ENCODE measurements at regions not wholly inside any gene's neighbourhood (a gene's known extent, or its start where the extent isn't known, plus 50 kb on each side); places are given as distances from the start of the nearest gene placed in this dataset.

DNA sequence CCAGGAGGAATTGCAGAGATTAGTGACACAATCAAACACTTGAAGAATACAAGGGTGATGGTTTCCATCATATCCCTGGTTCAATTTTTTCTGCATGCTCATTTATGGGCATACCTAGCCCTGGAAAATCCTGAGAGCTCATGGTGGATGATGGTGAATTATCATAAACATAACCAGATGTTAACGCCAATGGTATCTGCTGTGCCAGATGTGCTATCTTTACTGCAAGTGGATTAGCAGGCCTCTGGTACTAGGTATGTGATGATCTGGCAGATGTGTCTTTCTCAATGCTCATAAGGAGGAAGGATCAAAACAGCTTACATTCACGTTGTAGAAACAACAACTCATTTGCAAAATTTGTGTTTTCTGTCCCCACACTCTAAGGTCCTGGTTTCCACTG is 150.5 kb downstream of the FZD1 start:
- no peak overlapping the region for H3K27ac ChIP-seq (ENCODE audit: extremely low read depth, low read depth, low read length)
- CTCF ChIA-PET, result interaction anchor here (0.6 to 1.1 kb wide), 2 partner anchors 127 to 284 kb away, joined by 3 read pairs; no protein-coding TSS in a partner anchor
- no peaks in the 10 kb centered on the region for H3K4me1 ChIP-seq (ENCODE audit: control insufficient read depth, insufficient read depth, low read length)
- no peak overlapping the region for H3K4me3 ChIP-seq (ENCODE audit: low read depth, low read length)
- POLR2A ChIA-PET, result no interaction called here
- no peaks in the 10 kb centered on the region for H3K9me3 ChIP-seq (ENCODE audit: control insufficient read depth, insufficient read depth, low read depth, low read length)
- no peaks in the 10 kb centered on the region for H3K36me3 ChIP-seq (ENCODE audit: control insufficient read depth in 2 of 2, insufficient read depth in 1 of 2, low read length in 2 of 2)
- TF ChIP-seq ZIC2 (tag by site-specific recombination; IDR thresholded peaks at IDR 0.05), result no peak
- TF ChIP-seq, protein P1, sequence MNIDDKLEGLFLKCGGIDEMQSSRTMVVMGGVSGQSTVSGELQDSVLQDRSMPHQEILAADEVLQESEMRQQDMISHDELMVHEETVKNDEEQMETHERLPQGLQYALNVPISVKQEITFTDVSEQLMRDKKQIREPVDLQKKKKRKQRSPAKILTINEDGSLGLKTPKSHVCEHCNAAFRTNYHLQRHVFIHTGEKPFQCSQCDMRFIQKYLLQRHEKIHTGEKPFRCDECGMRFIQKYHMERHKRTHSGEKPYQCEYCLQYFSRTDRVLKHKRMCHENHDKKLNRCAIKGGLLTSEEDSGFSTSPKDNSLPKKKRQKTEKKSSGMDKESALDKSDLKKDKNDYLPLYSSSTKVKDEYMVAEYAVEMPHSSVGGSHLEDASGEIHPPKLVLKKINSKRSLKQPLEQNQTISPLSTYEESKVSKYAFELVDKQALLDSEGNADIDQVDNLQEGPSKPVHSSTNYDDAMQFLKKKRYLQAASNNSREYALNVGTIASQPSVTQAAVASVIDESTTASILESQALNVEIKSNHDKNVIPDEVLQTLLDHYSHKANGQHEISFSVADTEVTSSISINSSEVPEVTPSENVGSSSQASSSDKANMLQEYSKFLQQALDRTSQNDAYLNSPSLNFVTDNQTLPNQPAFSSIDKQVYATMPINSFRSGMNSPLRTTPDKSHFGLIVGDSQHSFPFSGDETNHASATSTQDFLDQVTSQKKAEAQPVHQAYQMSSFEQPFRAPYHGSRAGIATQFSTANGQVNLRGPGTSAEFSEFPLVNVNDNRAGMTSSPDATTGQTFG (tag by site-specific recombination; IDR thresholded peaks at IDR 0.05; ENCODE audit: borderline replicate concordance), result no peak
- no peak for TF ChIP-seq ZNF571 (tag by site-specific recombination; IDR thresholded peaks at IDR 0.05)
- TF ChIP-seq, protein P2, sequence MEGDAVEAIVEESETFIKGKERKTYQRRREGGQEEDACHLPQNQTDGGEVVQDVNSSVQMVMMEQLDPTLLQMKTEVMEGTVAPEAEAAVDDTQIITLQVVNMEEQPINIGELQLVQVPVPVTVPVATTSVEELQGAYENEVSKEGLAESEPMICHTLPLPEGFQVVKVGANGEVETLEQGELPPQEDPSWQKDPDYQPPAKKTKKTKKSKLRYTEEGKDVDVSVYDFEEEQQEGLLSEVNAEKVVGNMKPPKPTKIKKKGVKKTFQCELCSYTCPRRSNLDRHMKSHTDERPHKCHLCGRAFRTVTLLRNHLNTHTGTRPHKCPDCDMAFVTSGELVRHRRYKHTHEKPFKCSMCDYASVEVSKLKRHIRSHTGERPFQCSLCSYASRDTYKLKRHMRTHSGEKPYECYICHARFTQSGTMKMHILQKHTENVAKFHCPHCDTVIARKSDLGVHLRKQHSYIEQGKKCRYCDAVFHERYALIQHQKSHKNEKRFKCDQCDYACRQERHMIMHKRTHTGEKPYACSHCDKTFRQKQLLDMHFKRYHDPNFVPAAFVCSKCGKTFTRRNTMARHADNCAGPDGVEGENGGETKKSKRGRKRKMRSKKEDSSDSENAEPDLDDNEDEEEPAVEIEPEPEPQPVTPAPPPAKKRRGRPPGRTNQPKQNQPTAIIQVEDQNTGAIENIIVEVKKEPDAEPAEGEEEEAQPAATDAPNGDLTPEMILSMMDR (tag by site-specific recombination; IDR thresholded peaks at IDR 0.05), result no peak
- no peak for TF ChIP-seq ZNF248 (tag by site-specific recombination; IDR thresholded peaks at IDR 0.05)
- no peak for TF ChIP-seq ZNF830 (tag by site-specific recombination; IDR thresholded peaks at IDR 0.05; ENCODE audit: low read depth)
- TF ChIP-seq, protein P3, sequence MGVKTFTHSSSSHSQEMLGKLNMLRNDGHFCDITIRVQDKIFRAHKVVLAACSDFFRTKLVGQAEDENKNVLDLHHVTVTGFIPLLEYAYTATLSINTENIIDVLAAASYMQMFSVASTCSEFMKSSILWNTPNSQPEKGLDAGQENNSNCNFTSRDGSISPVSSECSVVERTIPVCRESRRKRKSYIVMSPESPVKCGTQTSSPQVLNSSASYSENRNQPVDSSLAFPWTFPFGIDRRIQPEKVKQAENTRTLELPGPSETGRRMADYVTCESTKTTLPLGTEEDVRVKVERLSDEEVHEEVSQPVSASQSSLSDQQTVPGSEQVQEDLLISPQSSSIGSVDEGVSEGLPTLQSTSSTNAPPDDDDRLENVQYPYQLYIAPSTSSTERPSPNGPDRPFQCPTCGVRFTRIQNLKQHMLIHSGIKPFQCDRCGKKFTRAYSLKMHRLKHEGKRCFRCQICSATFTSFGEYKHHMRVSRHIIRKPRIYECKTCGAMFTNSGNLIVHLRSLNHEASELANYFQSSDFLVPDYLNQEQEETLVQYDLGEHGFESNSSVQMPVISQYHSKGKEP (tag by site-specific recombination; IDR thresholded peaks at IDR 0.05), result no peak

DNA sequence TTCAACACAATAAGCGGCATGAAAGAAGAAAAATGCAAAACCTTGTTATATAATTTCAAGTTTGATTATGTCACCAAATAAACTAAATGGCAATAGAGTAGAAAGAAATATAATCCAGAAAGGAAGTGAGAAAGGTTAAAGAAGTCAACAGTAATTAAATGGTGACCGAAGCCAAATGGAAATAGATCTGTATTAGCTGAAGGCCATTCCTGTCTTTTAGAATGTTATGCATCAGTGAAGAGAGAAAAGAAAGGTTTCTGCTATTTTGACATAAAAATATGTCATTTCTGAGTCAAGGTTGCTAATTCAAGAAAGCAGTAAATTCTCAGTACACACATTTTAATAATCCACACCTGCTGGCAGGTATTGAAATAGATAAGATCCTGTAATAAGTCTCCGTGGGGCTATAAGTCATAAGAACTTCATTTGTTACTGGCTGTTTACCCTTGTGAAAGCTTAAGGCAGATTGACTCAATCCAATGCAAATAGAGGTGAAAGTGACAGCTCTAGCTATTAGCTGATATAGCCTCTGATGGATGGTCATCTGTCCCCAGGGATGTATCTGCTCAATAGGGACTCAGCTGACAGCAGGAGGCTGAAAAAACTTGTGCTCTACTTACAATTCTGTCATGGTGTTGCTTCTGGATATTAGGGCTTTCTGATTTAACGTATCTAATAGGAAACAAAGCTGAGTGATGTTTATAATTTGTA is 152.1 kb downstream of the FZD1 start:
- TF ChIP-seq ZNF621 (tag by site-specific recombination; IDR thresholded peaks at IDR 0.05) (no peak), ZNF354C (tag by site-specific recombination; IDR thresholded peaks at IDR 0.05; ENCODE audit: borderline replicate concordance, low read depth) (no peak), ZNF350 (tag by site-specific recombination; IDR thresholded peaks at IDR 0.05) (no peak), ZNF16 (tag by site-specific recombination; IDR thresholded peaks at IDR 0.05; ENCODE audit: low read depth) (no peak), KLF1 (tag by site-specific recombination; IDR thresholded peaks at IDR 0.05) (no peak), ZXDB (tag by site-specific recombination; IDR thresholded peaks at IDR 0.05) (no peak), ZNF830 (tag by site-specific recombination; IDR thresholded peaks at IDR 0.05; ENCODE audit: low read depth) (no peak), ZNF585B (tag by site-specific recombination; IDR thresholded peaks at IDR 0.05) (no peak), TRIM28 (IDR thresholded peaks at IDR 0.05; ENCODE audit: borderline replicate concordance, low read length) (no peak)
- TF ChIP-seq, protein P4, sequence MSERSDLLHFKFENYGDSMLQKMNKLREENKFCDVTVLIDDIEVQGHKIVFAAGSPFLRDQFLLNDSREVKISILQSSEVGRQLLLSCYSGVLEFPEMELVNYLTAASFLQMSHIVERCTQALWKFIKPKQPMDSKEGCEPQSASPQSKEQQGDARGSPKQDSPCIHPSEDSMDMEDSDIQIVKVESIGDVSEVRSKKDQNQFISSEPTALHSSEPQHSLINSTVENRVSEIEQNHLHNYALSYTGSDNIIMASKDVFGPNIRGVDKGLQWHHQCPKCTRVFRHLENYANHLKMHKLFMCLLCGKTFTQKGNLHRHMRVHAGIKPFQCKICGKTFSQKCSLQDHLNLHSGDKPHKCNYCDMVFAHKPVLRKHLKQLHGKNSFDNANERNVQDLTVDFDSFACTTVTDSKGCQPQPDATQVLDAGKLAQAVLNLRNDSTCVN (tag by site-specific recombination; optimal IDR thresholded peaks at IDR 0.05), result no peak
- TF ChIP-seq, protein P5, sequence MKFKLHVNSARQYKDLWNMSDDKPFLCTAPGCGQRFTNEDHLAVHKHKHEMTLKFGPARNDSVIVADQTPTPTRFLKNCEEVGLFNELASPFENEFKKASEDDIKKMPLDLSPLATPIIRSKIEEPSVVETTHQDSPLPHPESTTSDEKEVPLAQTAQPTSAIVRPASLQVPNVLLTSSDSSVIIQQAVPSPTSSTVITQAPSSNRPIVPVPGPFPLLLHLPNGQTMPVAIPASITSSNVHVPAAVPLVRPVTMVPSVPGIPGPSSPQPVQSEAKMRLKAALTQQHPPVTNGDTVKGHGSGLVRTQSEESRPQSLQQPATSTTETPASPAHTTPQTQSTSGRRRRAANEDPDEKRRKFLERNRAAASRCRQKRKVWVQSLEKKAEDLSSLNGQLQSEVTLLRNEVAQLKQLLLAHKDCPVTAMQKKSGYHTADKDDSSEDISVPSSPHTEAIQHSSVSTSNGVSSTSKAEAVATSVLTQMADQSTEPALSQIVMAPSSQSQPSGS (tag by site-specific recombination; IDR thresholded peaks at IDR 0.05; ENCODE audit: low read depth), result no peak
- ChIA-PET CTCF (no interaction called here), POLR2A (no interaction called here)
- Histone ChIP-seq H3K36me3 (ENCODE audit: control insufficient read depth in 2 of 2, insufficient read depth in 1 of 2, low read length in 2 of 2) (no peaks in the 10 kb centered on the region), H3K4me3 (ENCODE audit: low read depth, low read length) (no peak overlapping the region), H3K4me1 (ENCODE audit: control insufficient read depth, insufficient read depth, low read length) (no peaks in the 10 kb centered on the region), H3K9me3 (ENCODE audit: control insufficient read depth, insufficient read depth, low read depth, low read length) (no peaks in the 10 kb centered on the region), H3K27ac (ENCODE audit: extremely low read depth, low read depth, low read length) (no peak overlapping the region)
